Kidney epithelial cell (primary cell): ENCODE measurements at regions not wholly inside any gene's neighbourhood (a gene's known extent, or its start where the extent isn't known, plus 50 kb on each side); places are given as distances from the start of the nearest gene placed in this dataset.
"Not testable (repeated sequence)": the region's sequence is repeated elsewhere in the genome, so short reads cannot be mapped to it uniquely, and the experiment has no call there.

Experiments used
- DNase-seq: peaks from one replicate; pipeline ENCODE4 v3.0.0-alpha.2; 2010; ENCODE audit warnings: low read depth
- H3K27me3 ChIP-seq: 2 replicates; pipeline ENCODE4 v1.6.0; 2011; ENCODE audit warnings: low read length; ENCODE audit not compliant: control insufficient read depth, insufficient read depth
- H3K36me3 ChIP-seq: 2 replicates; pipeline ENCODE4 v1.5.1; 2011; ENCODE audit warnings: low read length; ENCODE audit not compliant: control insufficient read depth, insufficient read depth
- H3K4me3 ChIP-seq: 2 replicates; pipeline ENCODE4 v1.5.1; 2011; ENCODE audit warnings: low read depth, mild to moderate bottlenecking, control low read depth, low read length
- TF ChIP-seq, protein P1 (sequence below): IDR thresholded peaks from 2 replicates; pipeline ENCODE4 v1.5.1; 2011; ENCODE audit warnings: mild to moderate bottlenecking, moderate library complexity, low read length, control low read depth, inconsistent platforms; ENCODE audit not compliant: insufficient read depth, poor library complexity, severe bottlenecking

DNA sequence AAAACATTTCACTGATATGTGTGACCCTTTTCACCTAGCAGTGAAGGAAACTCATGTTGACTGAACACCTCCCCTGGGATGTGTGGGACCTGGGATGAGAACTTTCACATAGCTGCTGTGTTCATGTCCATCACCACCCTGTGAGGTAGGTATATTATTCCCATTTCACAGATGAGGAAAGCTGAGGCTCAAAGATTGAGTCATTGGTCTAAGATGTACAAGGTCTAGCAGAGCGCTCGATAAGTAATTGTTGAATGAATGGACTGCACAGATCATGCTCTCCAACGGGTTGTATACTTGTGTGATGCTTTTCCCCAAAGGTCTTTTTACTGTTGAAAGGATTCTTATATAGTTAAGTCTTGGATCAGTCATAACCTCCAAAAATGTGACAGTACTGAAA is 75.6 kb upstream of the TSC22D1 start:
- Histone ChIP-seq H3K36me3 (no peaks in the 10 kb centered on the region), H3K4me3 (no peak overlapping the region), H3K27me3 (no peaks in the 10 kb centered on the region)
- TF ChIP-seq, protein P1, sequence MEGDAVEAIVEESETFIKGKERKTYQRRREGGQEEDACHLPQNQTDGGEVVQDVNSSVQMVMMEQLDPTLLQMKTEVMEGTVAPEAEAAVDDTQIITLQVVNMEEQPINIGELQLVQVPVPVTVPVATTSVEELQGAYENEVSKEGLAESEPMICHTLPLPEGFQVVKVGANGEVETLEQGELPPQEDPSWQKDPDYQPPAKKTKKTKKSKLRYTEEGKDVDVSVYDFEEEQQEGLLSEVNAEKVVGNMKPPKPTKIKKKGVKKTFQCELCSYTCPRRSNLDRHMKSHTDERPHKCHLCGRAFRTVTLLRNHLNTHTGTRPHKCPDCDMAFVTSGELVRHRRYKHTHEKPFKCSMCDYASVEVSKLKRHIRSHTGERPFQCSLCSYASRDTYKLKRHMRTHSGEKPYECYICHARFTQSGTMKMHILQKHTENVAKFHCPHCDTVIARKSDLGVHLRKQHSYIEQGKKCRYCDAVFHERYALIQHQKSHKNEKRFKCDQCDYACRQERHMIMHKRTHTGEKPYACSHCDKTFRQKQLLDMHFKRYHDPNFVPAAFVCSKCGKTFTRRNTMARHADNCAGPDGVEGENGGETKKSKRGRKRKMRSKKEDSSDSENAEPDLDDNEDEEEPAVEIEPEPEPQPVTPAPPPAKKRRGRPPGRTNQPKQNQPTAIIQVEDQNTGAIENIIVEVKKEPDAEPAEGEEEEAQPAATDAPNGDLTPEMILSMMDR = no peak
- DNase-seq = no peak

DNA sequence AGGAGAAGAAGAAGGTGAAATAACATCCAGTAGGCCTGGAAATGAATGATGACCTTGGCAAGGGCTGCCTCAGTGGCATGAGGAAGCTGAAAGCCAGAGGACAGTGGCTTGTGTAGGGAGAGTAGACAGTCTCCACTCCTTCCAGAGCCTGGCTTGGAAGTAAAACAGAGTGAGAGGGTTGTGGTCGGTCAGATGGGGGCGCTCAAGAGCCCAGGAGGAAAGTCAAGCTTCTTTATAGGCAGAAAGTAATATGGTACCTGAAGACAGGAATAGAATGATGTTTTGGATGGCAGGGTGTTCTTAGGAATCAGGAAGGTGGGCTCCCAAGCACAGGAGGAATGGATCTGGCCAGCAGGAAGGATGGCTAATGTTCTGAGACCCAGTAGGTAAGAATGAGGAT is 75.1 kb upstream of the TSC22D1 start:
- Histone ChIP-seq H3K36me3 (no peaks in the 10 kb centered on the region), H3K4me3 (no peak overlapping the region), H3K27me3 (no peaks in the 10 kb centered on the region)
- TF ChIP-seq, protein P1 = no peak
- no peak for DNase-seq

DNA sequence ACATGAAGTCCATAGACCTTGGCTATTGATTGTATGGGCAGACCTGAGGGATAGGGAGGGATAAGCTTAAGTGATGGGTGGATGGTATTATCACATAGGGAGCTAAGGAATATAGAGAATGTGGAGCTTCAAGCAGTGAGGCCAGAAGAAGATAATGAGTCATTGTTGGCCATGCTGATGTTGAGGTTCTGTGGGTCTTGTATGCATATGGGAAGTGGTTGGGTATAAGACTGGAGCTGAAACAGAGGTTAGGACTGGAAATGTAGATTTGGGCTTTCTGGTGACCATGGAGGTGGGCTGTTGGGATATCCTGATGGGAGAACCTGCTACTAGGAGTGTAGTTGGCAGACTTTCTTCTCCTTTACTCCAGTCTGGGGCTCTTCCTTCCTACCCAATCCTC is 73.7 kb upstream of the TSC22D1 start:
- DNase-seq = no peak
- no peaks in the 10 kb centered on the region for H3K36me3 ChIP-seq
- TF ChIP-seq, protein P1 = no peak
- no peak overlapping the region for H3K4me3 ChIP-seq
- no peaks in the 10 kb centered on the region for H3K27me3 ChIP-seq

DNA sequence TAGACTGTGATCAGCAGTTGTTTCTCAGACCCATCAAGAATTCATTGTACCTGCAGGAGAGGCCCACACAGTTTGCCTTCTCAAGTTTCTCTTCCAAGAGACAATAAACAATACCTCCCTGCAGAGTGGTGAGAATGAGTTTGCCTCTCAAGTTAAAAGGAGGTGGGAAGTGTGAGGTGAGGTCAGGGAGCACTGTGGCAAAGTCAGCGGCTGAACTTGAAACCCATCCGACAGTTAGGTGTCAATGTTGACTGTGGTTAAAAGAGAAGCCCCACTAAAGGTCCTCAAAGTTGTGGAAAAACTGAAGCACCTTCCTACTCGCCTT is 72.9 kb upstream of the TSC22D1 start:
- Histone ChIP-seq H3K4me3 (no peak overlapping the region), H3K36me3 (no peaks in the 10 kb centered on the region), H3K27me3 (no peaks in the 10 kb centered on the region)
- DNase-seq = no peak
- TF ChIP-seq, protein P1 = no peak

DNA sequence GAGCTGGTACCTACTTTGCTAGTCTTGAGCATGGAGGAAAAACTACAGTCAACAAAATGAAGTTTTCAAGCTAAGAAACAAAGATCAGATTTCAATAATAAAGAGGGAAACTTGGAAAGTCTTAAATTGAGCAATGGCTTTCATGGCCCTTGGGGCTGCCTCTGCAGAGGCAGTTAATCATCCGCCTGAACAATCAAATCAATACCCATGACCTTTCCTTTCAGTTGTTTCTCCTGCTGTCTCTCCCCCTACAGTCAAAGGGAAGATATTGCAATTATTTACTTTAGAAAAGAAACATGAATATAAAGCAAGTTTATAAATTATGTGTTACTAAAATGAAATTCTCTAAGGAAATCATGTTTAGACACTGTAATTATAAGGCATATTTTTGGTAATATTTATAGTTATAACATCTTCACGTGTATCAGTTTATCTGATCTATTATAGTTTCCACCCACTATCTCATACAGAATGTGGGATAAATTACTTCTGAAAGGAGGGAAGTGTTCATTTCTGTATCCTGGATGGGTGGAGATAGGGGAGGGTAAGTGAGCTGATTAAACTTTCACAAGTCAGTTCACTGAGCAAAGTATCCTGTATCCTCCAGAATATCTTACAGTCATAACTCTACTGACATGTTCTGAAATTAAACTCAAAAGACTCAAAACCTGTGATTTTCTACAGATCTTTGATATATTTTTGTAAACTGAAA is 72.4 kb upstream of the TSC22D1 start:
- Histone ChIP-seq H3K36me3 (no peaks in the 10 kb centered on the region), H3K27me3 (no peaks in the 10 kb centered on the region), H3K4me3 (no peak overlapping the region)
- TF ChIP-seq, protein P1 = peak; percentile 40
- DNase-seq = no peak

DNA sequence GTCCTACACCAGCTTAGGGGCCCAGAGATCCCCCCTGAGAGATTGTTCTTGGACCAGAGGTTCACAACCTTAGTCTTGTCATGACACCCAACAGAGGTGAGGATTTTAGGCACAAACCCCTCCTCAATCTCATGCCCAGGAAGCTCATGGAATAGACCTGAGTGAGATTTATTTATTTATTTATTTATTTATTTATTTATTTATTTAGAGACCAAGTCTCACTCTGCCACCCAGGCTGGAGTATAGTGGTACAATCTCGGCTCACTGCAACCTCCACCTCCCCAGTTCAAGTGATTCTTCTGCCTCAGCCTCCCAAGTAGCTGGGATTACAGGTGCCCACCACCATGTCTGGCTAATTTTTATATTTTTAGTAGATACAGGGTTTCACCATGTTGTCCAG is 71.4 kb upstream of the TSC22D1 start:
- not testable (repeated sequence) for H3K27me3 ChIP-seq, H3K4me3 ChIP-seq, H3K36me3 ChIP-seq, DNase-seq
